Right lobe of liver (tissue), 6 donors: ENCODE measurements at regions not wholly inside any gene's neighbourhood (a gene's known extent, or its start where the extent isn't known, plus 50 kb on each side); places are given as distances from the start of the nearest gene placed in this dataset.
"Not testable (repeated sequence)": the region's sequence is repeated elsewhere in the genome, so short reads cannot be mapped to it uniquely, and the experiment has no call there.

Experiments used
- ATAC-seq, 4 donors: fragments of 200-7000 bp; cut with Tn5 transposase; one replicate each; pipeline ENCODE4 v1.9.1; 2020; ENCODE audit warnings: mild to moderate bottlenecking in 4 of 4, moderate library complexity in 4 of 4
- DNase-seq, 3 donors: peaks; one replicate each; pipeline ENCODE4 v3.0.0-alpha.2; 2020
- H3K27ac ChIP-seq, 3 donors: fragments of 200-600 bp; one replicate each; pipeline ENCODE4 v1.8.0; 2022
- H3K27me3 ChIP-seq, 2 donors: fragments of 200-600 bp; one replicate each; pipeline ENCODE4 v1.8.0; 2022
- H3K36me3 ChIP-seq, 4 donors: fragments of 200-600 bp; sonication (generic) in 1 of 4; one replicate each; pipeline versions ENCODE4 v1.5.1 to v1.8.0; 2017 to 2022; ENCODE audit warnings: control low read depth in 1 of 4
- H3K4me1 ChIP-seq, 4 donors: fragments of 200-600 bp; sonication (generic) in 1 of 4; one replicate each; pipeline versions ENCODE4 v1.5.1 to v1.8.0; 2017 to 2022; ENCODE audit warnings: control low read depth in 1 of 4
- H3K4me3 ChIP-seq, 3 donors: fragments of 200-600 bp; one replicate each; pipeline ENCODE4 v1.8.0; 2022
- H3K9me3 ChIP-seq, 4 donors: fragments of 200-600 bp; sonication (generic) in 1 of 4; one replicate each; pipeline versions ENCODE4 v1.5.1 to v1.8.0; 2017 to 2022; ENCODE audit warnings: control low read depth in 1 of 4
- POLR2A ChIP-seq: fragments of 450-650 bp; IDR thresholded peaks from one replicate; pipeline ENCODE4 v1.6.1; 2017; ENCODE audit warnings: antibody characterized with exemption, mild to moderate bottlenecking
- WGBS: methylation state at CpG from one replicate; pipeline ENCODE4 v1.1.6; 2018; ENCODE audit warnings: low coverage, low lambda C conversion rate; ENCODE audit not compliant: insufficient coverage; ENCODE audit errors: missing lambda C conversion rate; 5-methylcytosine and 5-hydroxymethylcytosine counted together
- intact Hi-C, 2 donors: fragments of 100-400 bp; cut with DNase I; formaldehyde crosslinking; loops; one replicate each; pipeline versions ENCODE4 v1.11.2 to v1.14.1; 2022
- TF ChIP-seq, protein P1 (sequence below), 4 donors: fragments of 200-600 bp in 3 of 4; fragments of 450-650 bp in 1 of 4; IDR thresholded peaks; one replicate each; pipeline versions ENCODE4 v1.5.1 to v1.8.0; 2016 to 2022; ENCODE audit warnings: antibody characterized with exemption in 4 of 4, mild to moderate bottlenecking in 2 of 4
- donor health status: DM: no; HTN: yes; CAD: no.
- donor health status: DM: no; HTN: no; CAD: no.
- donor health status: DM: no; HTN: no; CAD: no.
- donor health status: DM: no; HTN: yes; CAD: no.
- donor health status: DM: no; HTN: yes; CAD: no.

- Histone ChIP-seq H3K36me3 (no peaks in the 10 kb centered on the region), H3K27ac (no peak overlapping the region), H3K4me3 (no peak overlapping the region), H3K4me1 (no peaks in the 10 kb centered on the region), H3K9me3 (no peaks in the 10 kb centered on the region), H3K27me3 (no peaks in the 10 kb centered on the region)
- intact Hi-C loops: no loop called here
- no peak for TF ChIP-seq POLR2A
- TF ChIP-seq, protein P1, sequence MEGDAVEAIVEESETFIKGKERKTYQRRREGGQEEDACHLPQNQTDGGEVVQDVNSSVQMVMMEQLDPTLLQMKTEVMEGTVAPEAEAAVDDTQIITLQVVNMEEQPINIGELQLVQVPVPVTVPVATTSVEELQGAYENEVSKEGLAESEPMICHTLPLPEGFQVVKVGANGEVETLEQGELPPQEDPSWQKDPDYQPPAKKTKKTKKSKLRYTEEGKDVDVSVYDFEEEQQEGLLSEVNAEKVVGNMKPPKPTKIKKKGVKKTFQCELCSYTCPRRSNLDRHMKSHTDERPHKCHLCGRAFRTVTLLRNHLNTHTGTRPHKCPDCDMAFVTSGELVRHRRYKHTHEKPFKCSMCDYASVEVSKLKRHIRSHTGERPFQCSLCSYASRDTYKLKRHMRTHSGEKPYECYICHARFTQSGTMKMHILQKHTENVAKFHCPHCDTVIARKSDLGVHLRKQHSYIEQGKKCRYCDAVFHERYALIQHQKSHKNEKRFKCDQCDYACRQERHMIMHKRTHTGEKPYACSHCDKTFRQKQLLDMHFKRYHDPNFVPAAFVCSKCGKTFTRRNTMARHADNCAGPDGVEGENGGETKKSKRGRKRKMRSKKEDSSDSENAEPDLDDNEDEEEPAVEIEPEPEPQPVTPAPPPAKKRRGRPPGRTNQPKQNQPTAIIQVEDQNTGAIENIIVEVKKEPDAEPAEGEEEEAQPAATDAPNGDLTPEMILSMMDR (IDR thresholded peaks at IDR 0.05): no peak
- no peak for ATAC-seq
- DNase-seq: no peak
Measured at GRCh38 chr5:82956600-82956999, 120.6 kb downstream of the TMEM167A start.

DNA sequence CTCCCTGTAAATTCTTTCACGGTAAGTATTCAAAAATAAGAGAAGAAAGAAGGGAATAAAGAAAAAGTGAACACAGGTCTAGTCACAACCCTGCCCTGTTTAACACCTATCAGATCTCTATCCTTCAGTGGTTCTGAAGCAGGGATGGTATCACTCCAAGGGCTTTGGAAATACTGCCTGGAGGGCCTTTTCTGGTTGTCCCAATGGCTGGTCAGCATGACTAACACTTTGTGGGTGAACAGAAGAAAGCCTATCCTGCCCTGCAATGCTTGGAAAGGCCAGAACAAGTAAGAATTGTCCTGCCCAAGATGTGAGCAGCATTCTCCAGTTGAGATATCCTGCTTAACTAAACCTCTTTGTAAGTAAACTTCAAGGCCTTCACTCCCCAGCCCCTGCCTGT is 124.9 kb downstream of the TMEM167A start:
- TF ChIP-seq POLR2A: no peak
- TF ChIP-seq, protein P1 (IDR thresholded peaks at IDR 0.05): no peak
- H3K27me3 ChIP-seq: no peaks in the 10 kb centered on the region
- ATAC-seq (no peak), DNase-seq (no peak)
- no peak overlapping the region for H3K27ac ChIP-seq
- WGBS: 92% methylated on average over 1 of the region's 1 CpG
- no peaks in the 10 kb centered on the region for H3K36me3 ChIP-seq
- no peak overlapping the region for H3K4me3 ChIP-seq
- no peaks in the 10 kb centered on the region for H3K4me1 ChIP-seq
- H3K9me3 ChIP-seq: no peaks in the 10 kb centered on the region
- intact Hi-C loops: no loop called here

- H3K27me3 ChIP-seq, H3K4me3 ChIP-seq, H3K9me3 ChIP-seq, DNase-seq, intact Hi-C loops, H3K4me1 ChIP-seq, H3K36me3 ChIP-seq, ATAC-seq, H3K27ac ChIP-seq: not testable (repeated sequence)
- 79% methylated on average over 7 of the region's 8 CpGs for WGBS
Measured at GRCh38 chr5:82944267-82944666, 132.9 kb downstream of the TMEM167A start.

DNA sequence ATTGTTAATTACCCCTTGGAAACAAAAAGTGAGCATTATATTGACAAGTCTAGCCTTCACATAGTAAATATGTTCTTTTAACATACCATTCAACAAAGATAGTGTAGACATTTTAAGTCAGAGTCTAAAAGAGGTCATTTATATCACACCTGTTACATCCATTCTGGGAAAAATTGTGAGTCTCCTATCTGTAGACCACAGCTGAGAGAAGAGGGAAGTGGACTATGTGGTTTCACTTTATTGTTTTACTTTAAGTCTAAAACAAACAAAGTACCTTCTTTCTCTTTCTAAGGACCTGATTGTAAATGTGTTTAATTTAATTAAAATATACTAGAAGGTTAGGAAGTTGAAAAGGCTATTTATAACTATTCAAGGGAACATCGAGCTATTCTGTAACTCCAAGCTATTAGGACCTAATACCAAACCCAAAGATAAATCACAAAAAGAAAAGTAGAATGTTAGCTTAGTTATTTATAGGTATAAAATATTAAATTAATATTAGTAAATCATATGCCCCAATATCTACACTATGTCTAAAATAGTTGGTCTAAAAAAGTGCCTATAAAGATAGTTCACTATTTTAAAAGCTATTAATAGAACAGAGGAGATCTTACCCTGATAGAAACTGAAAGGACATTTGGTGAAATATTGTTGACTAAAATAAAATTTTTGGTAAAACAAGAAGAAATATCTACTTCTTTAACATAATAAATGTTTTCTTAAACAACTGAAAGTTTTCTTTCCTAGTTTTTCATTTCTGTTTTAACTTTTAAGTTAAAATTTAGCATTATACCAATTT is 134.9 kb downstream of the TMEM167A start:
- TF ChIP-seq POLR2A: no peak
- TF ChIP-seq, protein P1 (IDR thresholded peaks at IDR 0.05): no peak
- Histone ChIP-seq H3K27ac (no peak overlapping the region), H3K4me1 (no peaks in the 10 kb centered on the region), H3K9me3 (no peaks in the 10 kb centered on the region), H3K27me3 (no peaks in the 10 kb centered on the region), H3K36me3 (no peaks in the 10 kb centered on the region), H3K4me3 (no peak overlapping the region)
- intact Hi-C loops: no loop called here
- ATAC-seq (no peak), DNase-seq (no peak)
- 30% methylated on average over 1 of the region's 1 CpG for WGBS

DNA sequence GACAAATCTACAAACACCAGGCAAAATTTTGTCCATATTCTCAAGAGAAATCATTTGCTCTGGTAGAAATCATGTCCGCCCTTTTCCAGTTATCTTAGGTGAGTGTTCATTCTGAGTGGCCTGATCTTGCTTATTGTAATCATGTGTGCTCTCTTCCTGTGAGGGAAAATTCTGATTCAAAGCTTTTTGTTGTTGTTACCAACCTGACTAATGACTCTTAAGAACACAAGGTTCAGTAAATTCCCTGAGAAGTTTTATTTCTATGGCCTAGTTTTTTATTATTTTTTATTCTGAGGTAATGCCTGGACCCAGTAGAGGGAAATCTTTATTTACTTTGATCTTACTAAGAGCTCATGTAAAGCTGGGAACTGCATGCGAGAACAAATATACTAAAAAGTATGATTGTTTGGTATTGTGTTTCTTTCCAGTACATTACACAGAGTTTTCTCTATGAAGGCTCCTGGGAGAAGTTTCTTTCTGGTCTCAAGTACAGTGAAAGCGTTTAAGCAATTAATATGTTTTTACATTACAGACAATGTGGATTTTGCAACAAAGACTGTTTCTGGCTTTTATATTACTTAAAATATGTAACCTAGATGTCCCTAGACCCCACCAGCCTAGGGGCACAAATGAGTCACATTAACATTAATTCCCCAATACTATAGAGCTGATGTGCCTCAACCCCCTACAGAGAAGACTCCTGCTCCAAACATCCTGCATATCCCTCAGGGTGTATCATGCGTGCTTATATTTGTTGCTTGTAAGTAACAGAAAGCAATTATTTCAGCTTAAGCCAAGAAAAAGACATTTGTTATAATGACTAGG is 138.1 kb downstream of the TMEM167A start:
- H3K4me1 ChIP-seq: no peaks in the 10 kb centered on the region
- ATAC-seq (no peak), DNase-seq (no peak)
- no peaks in the 10 kb centered on the region for H3K27me3 ChIP-seq
- H3K27ac ChIP-seq: no peak overlapping the region
- no peaks in the 10 kb centered on the region for H3K9me3 ChIP-seq
- 88% methylated on average over 4 of the region's 4 CpGs for WGBS
- no peaks in the 10 kb centered on the region for H3K36me3 ChIP-seq
- intact Hi-C loops: no loop called here
- H3K4me3 ChIP-seq: no peak overlapping the region
- TF ChIP-seq POLR2A: no peak
- TF ChIP-seq, protein P1 (IDR thresholded peaks at IDR 0.05): no peak

DNA sequence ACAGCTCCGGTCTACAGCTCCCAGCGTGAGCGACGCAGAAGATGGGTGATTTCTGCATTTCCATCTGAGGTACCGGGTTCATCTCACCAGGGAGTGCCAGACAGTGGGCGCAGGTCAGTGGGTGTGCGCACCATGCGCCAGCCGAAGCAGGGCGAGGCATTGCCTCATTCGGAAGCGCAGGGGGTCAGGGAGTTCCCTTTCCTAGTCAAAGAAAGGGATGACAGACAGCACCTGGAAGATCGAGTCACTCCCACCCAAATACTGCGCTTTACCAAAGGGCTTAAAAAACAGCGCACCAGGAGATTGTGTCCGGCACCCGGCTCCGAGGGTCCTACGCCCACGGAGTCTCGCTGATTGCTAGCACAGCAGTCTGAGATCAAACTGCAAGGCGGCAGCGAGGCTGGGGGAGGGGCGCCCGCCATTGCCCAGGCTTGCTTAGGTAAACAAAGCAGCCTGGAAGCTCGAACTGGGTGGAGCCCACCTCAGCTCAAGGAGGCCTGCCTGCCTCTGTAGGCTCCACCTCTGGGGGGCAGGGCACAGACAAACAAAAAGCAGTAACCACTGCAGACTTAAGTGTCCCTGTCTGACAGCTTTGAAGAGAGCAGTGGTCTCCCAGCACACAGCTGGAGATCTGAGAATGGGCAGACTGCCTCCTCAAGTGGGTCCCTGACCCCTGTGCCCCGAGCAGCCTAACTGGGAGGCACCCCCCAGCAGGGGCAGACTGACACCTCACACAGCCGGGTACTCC is 144.5 kb downstream of the TMEM167A start:
- DNase-seq, ATAC-seq, H3K27me3 ChIP-seq, H3K9me3 ChIP-seq, intact Hi-C loops, H3K4me1 ChIP-seq, H3K4me3 ChIP-seq, H3K36me3 ChIP-seq, H3K27ac ChIP-seq: not testable (repeated sequence)
- WGBS: 53% methylated on average over 10 of the region's 28 CpGs
